Small intestine (tissue), 7 donors: ENCODE measurements at regions not wholly inside any gene's neighbourhood (a gene's known extent, or its start where the extent isn't known, plus 50 kb on each side); places are given as distances from the start of the nearest gene placed in this dataset.

ENCODE experiments used
- DNase-seq, 2 donors: peaks; one replicate each; pipeline versions ENCODE4 v3.0.0 to v3.0.0-alpha.2; 2013
- FAIRE-seq: peaks from 2 replicates; lab custom pipeline; 2012; peaks lifted over from hg19 to GRCh38; lab: Jason Lieb, UNC
- H3K27ac ChIP-seq, 3 donors: one replicate each; pipeline ENCODE4 v1.5.1; 2013; ENCODE audit warnings: low read length in 2 of 3, mild to moderate bottlenecking in 2 of 3, control low read depth in 1 of 3, inconsistent platforms in 1 of 3, low read depth in 1 of 3, moderate library complexity in 1 of 3
- H3K27me3 ChIP-seq, 3 donors: one replicate each; pipeline ENCODE4 v1.6.1; 2013; ENCODE audit warnings: low read length in 3 of 3, inconsistent platforms in 1 of 3; ENCODE audit not compliant: control insufficient read depth in 3 of 3, insufficient read depth in 3 of 3
- H3K36me3 ChIP-seq, 3 donors: one replicate each; pipeline ENCODE4 v1.6.1; 2013; ENCODE audit warnings: low read length in 3 of 3, inconsistent platforms in 1 of 3, low read depth in 1 of 3, mild to moderate bottlenecking in 1 of 3, moderate library complexity in 1 of 3; ENCODE audit not compliant: control insufficient read depth in 3 of 3, insufficient read depth in 2 of 3
- H3K4me1 ChIP-seq, 3 donors: one replicate each; pipeline ENCODE4 v1.6.1; 2013; ENCODE audit warnings: low read length in 2 of 3, inconsistent platforms in 1 of 3, low read depth in 1 of 3, mild to moderate bottlenecking in 1 of 3, moderate library complexity in 1 of 3; ENCODE audit not compliant: control insufficient read depth in 3 of 3, insufficient read depth in 2 of 3
- H3K4me3 ChIP-seq, 3 donors: one replicate each; pipeline ENCODE4 v1.5.1; 2013; ENCODE audit warnings: low read length in 3 of 3, control low read depth in 1 of 3, inconsistent platforms in 1 of 3, low read depth in 1 of 3, mild to moderate bottlenecking in 1 of 3, moderate library complexity in 1 of 3
- H3K9me3 ChIP-seq, 2 donors: one replicate each; pipeline ENCODE4 v1.6.1; 2013; ENCODE audit warnings: low read depth in 1 of 2, low read length in 1 of 2; ENCODE audit not compliant: control insufficient read depth in 2 of 2, insufficient read depth in 1 of 2
- WGBS, 3 donors: extraction: QIAGEN DNeasy Blood & Tissue Kit; methylation state at CpG; one replicate each; pipeline ENCODE4 v1.1.7; 2013; 5-methylcytosine and 5-hydroxymethylcytosine counted together
- donor health status: healthy with polysubstance abuse.
- donor health status: control.
- donor health status: control.
- donor health status: Bipolar disorder and iron deficiency.
- donor health status: healthy.

GRCh38 chr5:155270725-155271124 is 257.2 kb downstream of the KIF4B start:
- no peak for FAIRE-seq
- Histone ChIP-seq H3K27ac (no peak overlapping the region), H3K4me1 (no peaks in the 10 kb centered on the region)

GRCh38 chr5:155274484-155274883 is 260.9 kb downstream of the KIF4B start:
- H3K27me3 ChIP-seq = peaks cover 0 to 2% (median 2%) of the 10 kb centered on the region in 3 donors
- DNase-seq (no peak), FAIRE-seq (no peak)
- no peak overlapping the region for H3K4me3 ChIP-seq
- no peaks in the 10 kb centered on the region for H3K36me3 ChIP-seq
- WGBS, 3 donors = 12 to 17% (median 15%) methylated on average over 5 of the region's 5 CpGs
- no peaks in the 10 kb centered on the region for H3K9me3 ChIP-seq
- no peak overlapping the region for H3K27ac ChIP-seq
- H3K4me1 ChIP-seq = no peaks in the 10 kb centered on the region

More at GRCh38 chr5:155270725-155271124, 257.2 kb downstream of the KIF4B start:
- no peaks in the 10 kb centered on the region for H3K9me3 ChIP-seq
- WGBS, 3 donors = 56 to 67% (median 57%) methylated on average over 3 of the region's 3 CpGs
- H3K27me3 ChIP-seq = peaks cover 0 to 2% (median 2%) of the 10 kb centered on the region in 3 donors
- no peak for DNase-seq
- no peaks in the 10 kb centered on the region for H3K36me3 ChIP-seq
- H3K4me3 ChIP-seq = no peak overlapping the region

- DNase-seq (no peak), FAIRE-seq (no peak)
- Histone ChIP-seq H3K4me3 (no peak overlapping the region), H3K27ac (no peak overlapping the region), H3K4me1 (no peaks in the 10 kb centered on the region), H3K9me3 (no peaks in the 10 kb centered on the region), H3K36me3 (no peaks in the 10 kb centered on the region), H3K27me3 (peaks cover 0 to 2% (median 0%) of the 10 kb centered on the region in 3 donors)
- WGBS, 3 donors = 64 to 68% (median 65%) methylated on average over 6 of the region's 6 CpGs
These were observed 261.7 kb downstream of the KIF4B start for GRCh38 chr5:155275222-155275621.

- H3K36me3 ChIP-seq = no peaks in the 10 kb centered on the region
- DNase-seq (no peak), FAIRE-seq (no peak)
- peaks cover 0 to 2% (median 0%) of the 10 kb centered on the region in 3 donors for H3K27me3 ChIP-seq
- WGBS, 3 donors = 74 to 84% (median 79%) methylated on average over 3 of the region's 3 CpGs
- H3K9me3 ChIP-seq = no peaks in the 10 kb centered on the region
- no peak overlapping the region for H3K27ac ChIP-seq
- H3K4me1 ChIP-seq = no peaks in the 10 kb centered on the region
- H3K4me3 ChIP-seq = no peak overlapping the region
These were observed 262.7 kb downstream of the KIF4B start for GRCh38 chr5:155276231-155276630.

- no peaks in the 10 kb centered on the region for H3K36me3 ChIP-seq
- no peak overlapping the region for H3K4me3 ChIP-seq
- peaks cover 0 to 10% (median 0%) of the 10 kb centered on the region in 3 donors for H3K27me3 ChIP-seq
- DNase-seq (no peak), FAIRE-seq (no peak)
- H3K27ac ChIP-seq = no peak overlapping the region
- H3K4me1 ChIP-seq = no peaks in the 10 kb centered on the region
- WGBS, 3 donors = 56 to 63% (median 59%) methylated on average over 4 of the region's 4 CpGs
- H3K9me3 ChIP-seq = no peaks in the 10 kb centered on the region
These were observed 265.0 kb downstream of the KIF4B start for GRCh38 chr5:155278532-155278931.

GRCh38 chr5:155282503-155283107 is 269.1 kb downstream of the KIF4B start:
- no peak for DNase-seq
- no peak overlapping the region for H3K4me3 ChIP-seq
- H3K4me1 ChIP-seq = no peaks in the 10 kb centered on the region
- no peaks in the 10 kb centered on the region for H3K9me3 ChIP-seq
- H3K27ac ChIP-seq = no peak overlapping the region
- WGBS, 3 donors = 38 to 54% (median 49%) methylated on average over 6 of the region's 6 CpGs
- no peaks in the 10 kb centered on the region for H3K36me3 ChIP-seq
- H3K27me3 ChIP-seq = peaks cover 0 to 8% (median 0%) of the 10 kb centered on the region in 3 donors
- FAIRE-seq = no peak

- 9 to 33% (median 13%) methylated on average over 1 of the region's 1 CpG for WGBS, 3 donors
- no peaks in the 10 kb centered on the region for H3K36me3 ChIP-seq
- no peaks in the 10 kb centered on the region for H3K9me3 ChIP-seq
- no peak for DNase-seq
- H3K4me3 ChIP-seq = no peak overlapping the region
- H3K27ac ChIP-seq = no peak overlapping the region
- no peak for FAIRE-seq
- H3K27me3 ChIP-seq = peaks cover 0 to 8% (median 0%) of the 10 kb centered on the region in 3 donors
- H3K4me1 ChIP-seq = no peaks in the 10 kb centered on the region
These were observed 272.2 kb downstream of the KIF4B start for GRCh38 chr5:155285706-155286105.

- DNase-seq = no peak
- 54 to 68% (median 64%) methylated on average over 1 of the region's 1 CpG for WGBS, 3 donors
- no peak overlapping the region for H3K4me3 ChIP-seq
- no peaks in the 10 kb centered on the region for H3K36me3 ChIP-seq
- no peak overlapping the region for H3K27ac ChIP-seq
- H3K4me1 ChIP-seq = no peaks in the 10 kb centered on the region
- no peaks in the 10 kb centered on the region for H3K27me3 ChIP-seq
- no peaks in the 10 kb centered on the region for H3K9me3 ChIP-seq
- no peak for FAIRE-seq
These were observed 277.4 kb downstream of the KIF4B start for GRCh38 chr5:155290937-155291336.
